OCI-LY7 (cell line): ENCODE measurements at regions not wholly inside any gene's neighbourhood (a gene's known extent, or its start where the extent isn't known, plus 50 kb on each side); places are given as distances from the start of the nearest gene placed in this dataset.

Source experiments
- BruUV-seq: library from RNA; stranded (reverse); fragments of 400-500 nt; replicated peaks from 2 replicates; lab custom pipeline; 2021; lab: Mats Ljungman, UMichigan
- CTCF ChIA-PET: fragments of 300-600 bp; sonication (Branson Sonifier 250); formaldehyde crosslinking; loops from one replicate; lab custom pipeline; 2022; ENCODE audit warnings: antibody characterized with exemption; ENCODE audit not compliant: unreplicated experiment; lab: Charles Lee
- POLR2A ChIA-PET: fragments of 300-600 bp; sonication (Branson Sonifier 250); formaldehyde crosslinking; loops from one replicate; lab custom pipeline; 2022; ENCODE audit warnings: antibody characterized with exemption; lab: Charles Lee
- DNase-seq: peaks from one replicate; pipeline ENCODE4 v3.0.0-alpha.2; 2015; ENCODE audit warnings: low spot score
- H2AFZ ChIP-seq: fragments of 200-600 bp; sonication (generic), shearing (Covaris generic); 2 replicates; pipeline ENCODE4 v1.6.1; 2014; ENCODE audit warnings: mild to moderate bottlenecking, antibody characterized with exemption, low read length, moderate library complexity
- H3K27ac ChIP-seq: fragments of 200-600 bp; sonication (generic); 2 replicates; pipeline ENCODE4 v1.5.1; 2014; ENCODE audit warnings: mixed run types, low read depth, mild to moderate bottlenecking, moderate library complexity, low read length, inconsistent platforms; ENCODE audit not compliant: poor library complexity, severe bottlenecking
- H3K36me3 ChIP-seq: fragments of 200-600 bp; sonication (generic); 2 replicates; pipeline ENCODE4 v1.6.1; 2014; ENCODE audit warnings: mild to moderate bottlenecking, antibody characterized with exemption, low read length, moderate library complexity, mixed read lengths; ENCODE audit not compliant: insufficient read depth
- H3K4me1 ChIP-seq: fragments of 200-600 bp; sonication (generic); 2 replicates; pipeline ENCODE4 v1.5.1; 2014; ENCODE audit warnings: mild to moderate bottlenecking, low read length; ENCODE audit not compliant: insufficient read depth, poor library complexity, severe bottlenecking
- H3K4me2 ChIP-seq: fragments of 200-600 bp; sonication (generic); 2 replicates; pipeline ENCODE4 v1.6.1; 2014; ENCODE audit warnings: mild to moderate bottlenecking, low read length
- H3K4me3 ChIP-seq: fragments of 200-600 bp; sonication (generic); 2 replicates; pipeline ENCODE4 v1.5.1; 2014; ENCODE audit warnings: mild to moderate bottlenecking, low read depth, low read length; ENCODE audit not compliant: poor library complexity, severe bottlenecking
- H3K79me2 ChIP-seq: fragments of 200-600 bp; sonication (generic); 2 replicates; pipeline ENCODE4 v1.6.1; 2016; ENCODE audit warnings: low read depth, mild to moderate bottlenecking, low read length, moderate library complexity, mixed read lengths; ENCODE audit not compliant: insufficient read depth
- H3K9me2 ChIP-seq: fragments of 200-600 bp; sonication (generic); 2 replicates; pipeline ENCODE4 v1.6.1; 2016; ENCODE audit warnings: mild to moderate bottlenecking, low read length, mixed read lengths; ENCODE audit not compliant: insufficient read depth
- H3K9me3 ChIP-seq: fragments of 200-600 bp; sonication (generic); 2 replicates; pipeline ENCODE4 v1.6.1; 2014; ENCODE audit warnings: mild to moderate bottlenecking, mixed run types, low read length, mixed read lengths
- H4K20me1 ChIP-seq: fragments of 200-600 bp; sonication (generic); 2 replicates; pipeline ENCODE4 v1.6.1; 2014; ENCODE audit warnings: mild to moderate bottlenecking, antibody characterized with exemption, low read length, moderate library complexity, mixed read lengths; ENCODE audit not compliant: insufficient read depth
- EZH2phosphoT487 ChIP-seq: fragments of 200-600 bp; sonication (generic); IDR thresholded peaks from 2 replicates; pipeline ENCODE4 v1.6.1; 2018; ENCODE audit warnings: low read depth, borderline replicate concordance, mild to moderate bottlenecking, mixed run types, antibody characterized with exemption, low read length, moderate library complexity, mixed read lengths
- intact Hi-C: fragments of 100-400 bp; cut with micrococcal nuclease; formaldehyde crosslinking; loops from one replicate; pipeline ENCODE4 v1.10.0; 2022; ENCODE audit not compliant: unreplicated experiment
- TF ChIP-seq, protein P1 (sequence below): fragments of 200-600 bp; sonication (generic); conservative IDR thresholded peaks from 2 replicates; pipeline ENCODE4 v1.5.1; 2014; ENCODE audit warnings: mild to moderate bottlenecking, antibody characterized with exemption, low read length, moderate library complexity, mixed read lengths

DNA sequence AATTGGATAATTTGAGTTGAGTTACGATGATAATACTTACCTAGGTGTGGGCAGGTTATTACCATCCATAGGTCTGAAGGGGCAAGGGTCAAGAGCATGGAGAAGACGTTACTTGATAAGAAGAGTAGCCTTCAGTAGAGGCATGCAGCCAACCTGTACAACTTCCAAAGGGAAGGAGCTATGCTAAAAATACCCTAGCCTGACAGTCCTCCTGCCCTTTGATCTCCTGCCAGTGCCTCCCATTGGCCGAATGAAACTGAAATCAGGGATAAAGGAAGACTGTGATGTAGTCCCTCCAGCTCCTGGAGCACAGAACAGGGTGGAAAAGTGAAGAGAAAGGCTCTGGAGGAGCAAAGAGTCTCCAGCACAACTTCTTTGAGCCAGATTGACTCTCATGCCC lies 487.4 kb downstream of the ADCYAP1 start:
- H3K9me2 ChIP-seq: no peaks in the 10 kb centered on the region
- no peaks in the 10 kb centered on the region for H3K79me2 ChIP-seq
- no peak overlapping the region for H2AFZ ChIP-seq
- H3K9me3 ChIP-seq: no peaks in the 10 kb centered on the region
- ChIA-PET CTCF (no interaction called here), POLR2A (no interaction called here)
- H3K4me2 ChIP-seq: no peak overlapping the region
- H3K36me3 ChIP-seq: no peaks in the 10 kb centered on the region
- H3K4me1 ChIP-seq: no peaks in the 10 kb centered on the region
- intact Hi-C loops: no loop called here
- H4K20me1 ChIP-seq: no peaks in the 10 kb centered on the region
- BruUV-seq: no TSS peak
- H3K4me3 ChIP-seq: no peak overlapping the region
- no peak for DNase-seq
- no peak overlapping the region for H3K27ac ChIP-seq
- TF ChIP-seq, protein P1, sequence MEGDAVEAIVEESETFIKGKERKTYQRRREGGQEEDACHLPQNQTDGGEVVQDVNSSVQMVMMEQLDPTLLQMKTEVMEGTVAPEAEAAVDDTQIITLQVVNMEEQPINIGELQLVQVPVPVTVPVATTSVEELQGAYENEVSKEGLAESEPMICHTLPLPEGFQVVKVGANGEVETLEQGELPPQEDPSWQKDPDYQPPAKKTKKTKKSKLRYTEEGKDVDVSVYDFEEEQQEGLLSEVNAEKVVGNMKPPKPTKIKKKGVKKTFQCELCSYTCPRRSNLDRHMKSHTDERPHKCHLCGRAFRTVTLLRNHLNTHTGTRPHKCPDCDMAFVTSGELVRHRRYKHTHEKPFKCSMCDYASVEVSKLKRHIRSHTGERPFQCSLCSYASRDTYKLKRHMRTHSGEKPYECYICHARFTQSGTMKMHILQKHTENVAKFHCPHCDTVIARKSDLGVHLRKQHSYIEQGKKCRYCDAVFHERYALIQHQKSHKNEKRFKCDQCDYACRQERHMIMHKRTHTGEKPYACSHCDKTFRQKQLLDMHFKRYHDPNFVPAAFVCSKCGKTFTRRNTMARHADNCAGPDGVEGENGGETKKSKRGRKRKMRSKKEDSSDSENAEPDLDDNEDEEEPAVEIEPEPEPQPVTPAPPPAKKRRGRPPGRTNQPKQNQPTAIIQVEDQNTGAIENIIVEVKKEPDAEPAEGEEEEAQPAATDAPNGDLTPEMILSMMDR: no peak
- no peak for TF ChIP-seq EZH2phosphoT487

DNA sequence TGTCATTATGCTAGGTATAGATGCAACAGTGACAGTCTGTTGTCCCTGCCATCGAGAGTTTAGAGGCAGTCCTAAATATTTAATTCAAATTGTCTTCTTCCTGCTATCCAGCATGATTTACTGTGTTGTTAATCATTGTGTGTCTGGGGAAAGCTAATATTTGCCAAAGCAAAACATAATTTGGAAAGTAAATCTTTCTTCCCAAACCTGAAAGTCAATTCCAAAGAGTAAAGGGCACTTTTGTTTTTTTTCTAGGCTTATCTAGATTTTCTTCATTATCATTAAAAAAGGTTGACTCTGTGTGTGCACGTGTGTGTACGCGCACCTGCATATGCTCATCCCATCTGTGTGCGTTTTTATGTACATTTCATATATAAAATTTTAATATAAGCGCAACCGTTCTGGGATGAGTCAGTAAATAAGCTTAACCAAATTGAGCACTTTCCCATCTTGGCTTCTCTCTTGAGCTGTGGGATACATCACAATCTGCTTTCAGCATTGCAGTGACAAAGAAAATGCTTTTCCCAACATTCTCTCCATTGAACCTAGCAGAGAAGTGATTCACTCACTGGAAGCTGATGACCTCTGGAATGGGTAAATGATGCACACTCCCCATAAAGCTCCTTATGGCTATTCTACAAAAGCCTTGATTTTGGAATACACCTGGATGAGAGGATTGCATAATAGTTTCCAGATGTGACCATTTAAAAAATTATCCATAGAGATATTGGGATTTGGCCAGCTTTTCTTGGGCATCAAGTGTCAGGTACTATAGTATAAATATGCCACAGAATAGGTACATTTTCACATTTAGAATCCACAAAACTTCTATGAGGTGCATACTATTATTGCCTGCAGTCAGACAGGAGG lies 488.4 kb downstream of the ADCYAP1 start:
- POLR2A ChIA-PET: no interaction called here
- Histone ChIP-seq H3K4me2 (no peak overlapping the region), H2AFZ (no peak overlapping the region), H3K4me1 (no peaks in the 10 kb centered on the region), H3K36me3 (no peaks in the 10 kb centered on the region), H4K20me1 (no peaks in the 10 kb centered on the region), H3K9me2 (no peaks in the 10 kb centered on the region), H3K27ac (no peak overlapping the region), H3K9me3 (no peaks in the 10 kb centered on the region), H3K79me2 (no peaks in the 10 kb centered on the region), H3K4me3 (no peak overlapping the region)
- CTCF ChIA-PET: no interaction called here
- DNase-seq: no peak
- TF ChIP-seq EZH2phosphoT487: no peak
- TF ChIP-seq, protein P1: no peak
- intact Hi-C loops: no loop called here
- BruUV-seq: no TSS peak

- TF ChIP-seq, protein P1: no peak
- no peak for TF ChIP-seq EZH2phosphoT487
- H3K4me1 ChIP-seq: no peaks in the 10 kb centered on the region
- ChIA-PET POLR2A (no interaction called here), CTCF (no interaction called here)
- intact Hi-C loops: no loop called here
- H3K79me2 ChIP-seq: no peaks in the 10 kb centered on the region
- no peaks in the 10 kb centered on the region for H3K9me3 ChIP-seq
- H3K36me3 ChIP-seq: no peaks in the 10 kb centered on the region
- no peak overlapping the region for H2AFZ ChIP-seq
- no peak for DNase-seq
- BruUV-seq: no TSS peak
- no peak overlapping the region for H3K4me3 ChIP-seq
- H3K9me2 ChIP-seq: no peaks in the 10 kb centered on the region
- H3K27ac ChIP-seq: no peak overlapping the region
- H3K4me2 ChIP-seq: no peak overlapping the region
- no peaks in the 10 kb centered on the region for H4K20me1 ChIP-seq
Observed at GRCh38 chr18:1393929-1394328, 489.3 kb downstream of the ADCYAP1 start.
